PC-9 (cell line): ENCODE measurements at regions not wholly inside any gene's neighbourhood (a gene's known extent, or its start where the extent isn't known, plus 50 kb on each side); places are given as distances from the start of the nearest gene placed in this dataset.

Source experiments
- EZH2 ChIP-seq: fragments of 200-600 bp; sonication (generic); IDR thresholded peaks from 2 replicates; pipeline ENCODE4 v1.8.0; 2017; ENCODE audit warnings: antibody characterized with exemption, low read depth
- TF ChIP-seq, protein P1 (sequence below): fragments of 200-600 bp; sonication (generic); conservative IDR thresholded peaks from 2 replicates; pipeline ENCODE4 v1.6.1; 2017; ENCODE audit warnings: mixed run types, antibody characterized with exemption, mild to moderate bottlenecking, moderate library complexity

DNA sequence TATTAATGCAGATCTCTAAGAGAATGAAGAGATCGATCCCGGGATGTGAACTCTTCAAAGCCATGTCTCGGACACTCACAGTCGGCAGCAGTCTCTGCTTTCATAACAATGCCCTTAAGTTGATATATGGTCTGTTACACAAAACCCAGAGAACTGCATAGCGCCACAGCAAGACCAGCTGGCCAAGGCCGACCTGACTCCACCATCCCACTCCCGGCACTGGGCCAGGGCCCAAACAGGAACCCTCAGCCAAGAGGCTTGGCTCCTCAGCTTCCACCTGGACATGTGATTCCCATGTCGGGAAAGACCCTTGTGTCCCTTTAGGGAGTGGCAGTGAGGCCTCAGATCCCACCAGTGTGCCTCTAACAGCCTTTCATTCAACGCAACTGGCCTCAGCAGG, 106.6 kb upstream of the RNF32 start:
- TF ChIP-seq, protein P1, sequence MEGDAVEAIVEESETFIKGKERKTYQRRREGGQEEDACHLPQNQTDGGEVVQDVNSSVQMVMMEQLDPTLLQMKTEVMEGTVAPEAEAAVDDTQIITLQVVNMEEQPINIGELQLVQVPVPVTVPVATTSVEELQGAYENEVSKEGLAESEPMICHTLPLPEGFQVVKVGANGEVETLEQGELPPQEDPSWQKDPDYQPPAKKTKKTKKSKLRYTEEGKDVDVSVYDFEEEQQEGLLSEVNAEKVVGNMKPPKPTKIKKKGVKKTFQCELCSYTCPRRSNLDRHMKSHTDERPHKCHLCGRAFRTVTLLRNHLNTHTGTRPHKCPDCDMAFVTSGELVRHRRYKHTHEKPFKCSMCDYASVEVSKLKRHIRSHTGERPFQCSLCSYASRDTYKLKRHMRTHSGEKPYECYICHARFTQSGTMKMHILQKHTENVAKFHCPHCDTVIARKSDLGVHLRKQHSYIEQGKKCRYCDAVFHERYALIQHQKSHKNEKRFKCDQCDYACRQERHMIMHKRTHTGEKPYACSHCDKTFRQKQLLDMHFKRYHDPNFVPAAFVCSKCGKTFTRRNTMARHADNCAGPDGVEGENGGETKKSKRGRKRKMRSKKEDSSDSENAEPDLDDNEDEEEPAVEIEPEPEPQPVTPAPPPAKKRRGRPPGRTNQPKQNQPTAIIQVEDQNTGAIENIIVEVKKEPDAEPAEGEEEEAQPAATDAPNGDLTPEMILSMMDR = no peak
- TF ChIP-seq EZH2 = no peak
